Mesendoderm (in vitro differentiated cells): ENCODE measurements at regions not wholly inside any gene's neighbourhood (a gene's known extent, or its start where the extent isn't known, plus 50 kb on each side); places are given as distances from the start of the nearest gene placed in this dataset.

ENCODE experiments used
- DNase-seq: peaks from one replicate; pipeline ENCODE4 v3.0.0; 2013
- H2AK5ac ChIP-seq: 2 replicates; pipeline ENCODE4 v1.6.1; 2013; ENCODE audit warnings: low read length, inconsistent platforms
- H2BK120ac ChIP-seq: 2 replicates; pipeline ENCODE4 v1.6.1; 2013; ENCODE audit warnings: low read depth, mild to moderate bottlenecking, low read length, moderate library complexity, mixed read lengths
- H2BK15ac ChIP-seq: replicated peaks from 2 replicates; pipeline ENCODE4 v1.6.1; 2013; ENCODE audit warnings: low read depth, mild to moderate bottlenecking, moderate library complexity
- H2BK5ac ChIP-seq: 2 replicates; pipeline ENCODE4 v1.6.1; 2013; ENCODE audit warnings: low read length, inconsistent platforms
- H3K18ac ChIP-seq: 2 replicates; pipeline ENCODE4 v1.6.1; 2013; ENCODE audit warnings: mild to moderate bottlenecking, low read length, mixed read lengths
- H3K23ac ChIP-seq: one replicate; pipeline ENCODE4 v1.6.1; 2013; ENCODE audit warnings: low read length
- H3K27ac ChIP-seq: 2 replicates; pipeline ENCODE4 v1.5.1; 2013; ENCODE audit warnings: low read depth, mild to moderate bottlenecking, inconsistent platforms, low read length, moderate library complexity
- H3K27me3 ChIP-seq: 2 replicates; pipeline ENCODE4 v1.6.1; 2013; ENCODE audit warnings: low read length, control low read depth, mild to moderate bottlenecking, inconsistent platforms; ENCODE audit not compliant: insufficient read depth, poor library complexity
- H3K36me3 ChIP-seq: 2 replicates; pipeline ENCODE4 v1.6.1; 2013; ENCODE audit warnings: low read length, inconsistent platforms; ENCODE audit not compliant: control insufficient read depth, insufficient read depth
- H3K4ac ChIP-seq: one replicate; pipeline ENCODE4 v1.6.1; 2013; ENCODE audit warnings: low read depth, mild to moderate bottlenecking, low read length, moderate library complexity
- H3K4me1 ChIP-seq: 2 replicates; pipeline ENCODE4 v1.6.1; 2013; ENCODE audit warnings: low read depth, low read length, inconsistent platforms; ENCODE audit not compliant: control insufficient read depth
- H3K4me2 ChIP-seq: 2 replicates; pipeline ENCODE4 v1.6.1; 2013; ENCODE audit warnings: low read length
- H3K4me3 ChIP-seq: 2 replicates; pipeline ENCODE4 v1.5.1; 2013; ENCODE audit warnings: mild to moderate bottlenecking, low read length
- H3K56ac ChIP-seq: one replicate; pipeline ENCODE4 v1.6.1; 2013; ENCODE audit warnings: low read length
- H3K79me1 ChIP-seq: 2 replicates; pipeline ENCODE4 v1.6.1; 2013; ENCODE audit warnings: low read length, inconsistent platforms
- H3K79me2 ChIP-seq: 2 replicates; pipeline ENCODE4 v1.6.1; 2013; ENCODE audit warnings: mild to moderate bottlenecking, low read length; ENCODE audit not compliant: control insufficient read depth, insufficient read depth
- H3K9ac ChIP-seq: 2 replicates; pipeline ENCODE4 v1.6.1; 2013; ENCODE audit warnings: low read length, inconsistent platforms
- H4K5ac ChIP-seq: one replicate; pipeline ENCODE4 v1.6.1; 2013; ENCODE audit warnings: low read length
- H4K8ac ChIP-seq: one replicate; pipeline ENCODE4 v1.6.1; 2013; ENCODE audit warnings: low read depth, mild to moderate bottlenecking, control low read depth, low read length, moderate library complexity
- WGBS: extraction: QIAGEN DNeasy Blood & Tissue Kit; methylation state at CpG from one replicate; pipeline ENCODE4 v1.1.7; 2013; ENCODE audit warnings: low lambda C conversion rate, missing lambda C conversion rate; ENCODE audit not compliant: insufficient coverage; ENCODE audit errors: extremely low coverage; 5-methylcytosine and 5-hydroxymethylcytosine counted together

GRCh38 chr10:110442746-110443145, 55.0 kb upstream of the DUSP5 start:
- peak overlapping the region; percentile 39 for H3K56ac ChIP-seq
- H2AK5ac ChIP-seq, result no peak overlapping the region
- no peak overlapping the region for H2BK5ac ChIP-seq
- no peak overlapping the region for H3K27ac ChIP-seq
- H4K5ac ChIP-seq, result no peak overlapping the region
- H4K8ac ChIP-seq, result no peak overlapping the region
- no peaks in the 10 kb centered on the region for H3K79me2 ChIP-seq
- WGBS, result no CpG with 5 or more reads among the region's 4 CpGs
- no peaks in the 10 kb centered on the region for H3K36me3 ChIP-seq
- no peak overlapping the region for H3K4me3 ChIP-seq
- H3K9ac ChIP-seq, result no peak overlapping the region
- H3K23ac ChIP-seq, result no peak overlapping the region
- H2BK15ac ChIP-seq, result no peak overlapping the region
- H2BK120ac ChIP-seq, result no peak overlapping the region
- no peak overlapping the region for H3K4me2 ChIP-seq
- peaks cover 5% of the 10 kb centered on the region for H3K4me1 ChIP-seq
- H3K18ac ChIP-seq, result no peak overlapping the region
- DNase-seq, result no peak
- H3K79me1 ChIP-seq, result no peaks in the 10 kb centered on the region
- no peak overlapping the region for H3K4ac ChIP-seq
- H3K27me3 ChIP-seq, result no peaks in the 10 kb centered on the region

- Histone ChIP-seq H3K27ac (no peak overlapping the region), H2AK5ac (no peak overlapping the region), H3K27me3 (no peaks in the 10 kb centered on the region), H4K8ac (no peak overlapping the region), H2BK5ac (no peak overlapping the region), H3K79me2 (no peaks in the 10 kb centered on the region), H3K79me1 (no peaks in the 10 kb centered on the region), H3K23ac (no peak overlapping the region), H3K4me1 (peaks cover 2% of the 10 kb centered on the region), H2BK15ac (no peak overlapping the region), H3K9ac (no peak overlapping the region), H3K4me3 (no peak overlapping the region), H3K4me2 (no peak overlapping the region), H4K5ac (no peak overlapping the region), H3K4ac (no peak overlapping the region), H2BK120ac (no peak overlapping the region), H3K36me3 (no peaks in the 10 kb centered on the region), H3K56ac (no peak overlapping the region), H3K18ac (no peak overlapping the region)
- no CpG with 5 or more reads among the region's 12 CpGs for WGBS
- DNase-seq, result no peak
Observed at GRCh38 chr10:110443239-110444003, 54.3 kb upstream of the DUSP5 start.

GRCh38 chr10:110444004-110444337, 53.7 kb upstream of the DUSP5 start:
- DNase-seq, result no peak

GRCh38 chr10:110445871-110446270, 51.8 kb upstream of the DUSP5 start:
- H4K8ac ChIP-seq, result no peak overlapping the region
- H3K23ac ChIP-seq, result no peak overlapping the region
- no peak overlapping the region for H3K9ac ChIP-seq
- no peak overlapping the region for H2BK5ac ChIP-seq
- no peak overlapping the region for H3K18ac ChIP-seq
- no peak overlapping the region for H3K27ac ChIP-seq
- H3K4me3 ChIP-seq, result no peak overlapping the region
- DNase-seq, result no peak
- H3K79me2 ChIP-seq, result no peaks in the 10 kb centered on the region
- H4K5ac ChIP-seq, result no peak overlapping the region
- H2AK5ac ChIP-seq, result no peak overlapping the region
- H3K4me1 ChIP-seq, result peaks cover 2% of the 10 kb centered on the region
- no peak overlapping the region for H2BK15ac ChIP-seq
- H3K56ac ChIP-seq, result no peak overlapping the region
- H3K4me2 ChIP-seq, result no peak overlapping the region
- no CpG with 5 or more reads among the region's 6 CpGs for WGBS
- no peak overlapping the region for H2BK120ac ChIP-seq
- H3K4ac ChIP-seq, result no peak overlapping the region
- H3K79me1 ChIP-seq, result no peaks in the 10 kb centered on the region
- no peaks in the 10 kb centered on the region for H3K36me3 ChIP-seq
- H3K27me3 ChIP-seq, result no peaks in the 10 kb centered on the region

More at GRCh38 chr10:110444004-110444337, 53.7 kb upstream of the DUSP5 start:
- Histone ChIP-seq H3K27ac (no peak overlapping the region), H3K23ac (no peak overlapping the region), H3K36me3 (no peaks in the 10 kb centered on the region), H4K5ac (no peak overlapping the region), H3K9ac (no peak overlapping the region), H3K4me1 (peaks cover 2% of the 10 kb centered on the region), H4K8ac (no peak overlapping the region), H2BK120ac (no peak overlapping the region), H3K4ac (no peak overlapping the region), H3K27me3 (no peaks in the 10 kb centered on the region), H3K4me2 (no peak overlapping the region), H3K79me2 (no peaks in the 10 kb centered on the region), H3K56ac (no peak overlapping the region), H3K79me1 (no peaks in the 10 kb centered on the region), H3K18ac (no peak overlapping the region), H2BK5ac (no peak overlapping the region), H2BK15ac (no peak overlapping the region), H2AK5ac (no peak overlapping the region), H3K4me3 (no peak overlapping the region)

- Histone ChIP-seq H3K4me2 (no peak overlapping the region), H2BK15ac (no peak overlapping the region), H3K9ac (no peak overlapping the region), H3K27me3 (no peaks in the 10 kb centered on the region), H3K23ac (no peak overlapping the region), H3K4me3 (no peak overlapping the region), H3K79me2 (no peaks in the 10 kb centered on the region), H4K5ac (no peak overlapping the region), H2BK5ac (no peak overlapping the region), H3K56ac (no peak overlapping the region), H3K18ac (no peak overlapping the region), H3K4ac (no peak overlapping the region), H4K8ac (no peak overlapping the region), H3K4me1 (peaks cover 2% of the 10 kb centered on the region), H2BK120ac (no peak overlapping the region), H3K36me3 (no peaks in the 10 kb centered on the region), H3K79me1 (no peaks in the 10 kb centered on the region), H2AK5ac (no peak overlapping the region), H3K27ac (no peak overlapping the region)
- no peak for DNase-seq
- whole genome bisulfite sequencing, result no CpG with 5 or more reads among the region's 1 CpG
Observed at GRCh38 chr10:110446277-110446676, 51.4 kb upstream of the DUSP5 start.

- Histone ChIP-seq H2BK5ac (no peak overlapping the region), H2AK5ac (no peak overlapping the region), H4K5ac (no peak overlapping the region), H3K4ac (no peak overlapping the region), H4K8ac (no peak overlapping the region), H3K79me2 (no peaks in the 10 kb centered on the region), H3K4me1 (no peaks in the 10 kb centered on the region), H3K56ac (no peak overlapping the region), H3K36me3 (no peaks in the 10 kb centered on the region), H3K27me3 (no peaks in the 10 kb centered on the region), H2BK120ac (no peak overlapping the region), H3K4me2 (no peak overlapping the region), H2BK15ac (no peak overlapping the region), H3K18ac (no peak overlapping the region), H3K27ac (no peak overlapping the region), H3K4me3 (no peak overlapping the region), H3K23ac (no peak overlapping the region), H3K79me1 (no peaks in the 10 kb centered on the region), H3K9ac (no peak overlapping the region)
- peak; percentile 58 for DNase-seq
- no CpG with 5 or more reads among the region's 6 CpGs for WGBS
Observed at GRCh38 chr10:110446954-110447608, 50.6 kb upstream of the DUSP5 start.
